ENCODE measurements at regions not wholly inside any gene's neighbourhood (a gene's known extent, or its start where the extent isn't known, plus 50 kb on each side); places are given as distances from the start of the nearest gene placed in this dataset.

GRCh38 chr16:73418691-73419090, 370.8 kb upstream of the ZFHX3 start:
- ChIA-PET POLR2A (no interaction called here), CTCF (no interaction called here)
- H3K27ac ChIP-seq (ENCODE audit: low read length) = no peak overlapping the region
- no peaks in the 10 kb centered on the region for H3K9me3 ChIP-seq (ENCODE audit: control insufficient read depth, insufficient read depth, low read depth, low read length)
- H3K4me1 ChIP-seq (ENCODE audit: control insufficient read depth, insufficient read depth, low read length) = no peaks in the 10 kb centered on the region
- no peaks in the 10 kb centered on the region; the same call in 1 of the 2 replicates for H3K27me3 ChIP-seq (ENCODE audit: control insufficient read depth, insufficient read depth, low read length)
- TF ChIP-seq REST (IDR thresholded peaks at IDR 0.05; ENCODE audit: insufficient read depth in 1 of 2, low read depth in 2 of 2, low read length in 1 of 2) (no peak), CTCF (IDR thresholded peaks at IDR 0.05) (no peak), POLR2AphosphoS5 (IDR thresholded peaks at IDR 0.05; ENCODE audit: low read depth, low read length) (no peak), TCF7L2 (IDR thresholded peaks at IDR 0.05; ENCODE audit: low read depth, low read length) (no peak), SIN3A (IDR thresholded peaks at IDR 0.05; ENCODE audit: borderline replicate concordance, insufficient read depth, low read depth, low read length) (no peak)
- intact Hi-C loops (cut with micrococcal nuclease; ENCODE audit: unreplicated experiment) = no loop called here
- in situ Hi-C loops (cut with HindIII; ENCODE audit: low pct_unique_long_range_greater_than_20kb, low sequenced_read_pairs) = no loop called here
- DNase-seq (ENCODE audit: low read depth, low spot score) = no peak
- no peak overlapping the region for H3K4me3 ChIP-seq (ENCODE audit: low read depth in 2 of 2, low read length in 2 of 2)
- no peak for ATAC-seq
- BruUV-seq (replicated peaks) = no TSS peak
- no peaks in the 10 kb centered on the region for H3K36me3 ChIP-seq (ENCODE audit: control insufficient read depth, insufficient read depth, low read length)

- intact Hi-C loops (cut with micrococcal nuclease; ENCODE audit: unreplicated experiment) = no loop called here
- ATAC-seq (no peak), DNase-seq (ENCODE audit: low read depth, low spot score) (no peak)
- H3K27me3 ChIP-seq (ENCODE audit: control insufficient read depth, insufficient read depth, low read length) = no peaks in the 10 kb centered on the region; the same call in 1 of the 2 replicates
- TF ChIP-seq POLR2AphosphoS5 (IDR thresholded peaks at IDR 0.05; ENCODE audit: low read depth, low read length) (no peak), SIN3A (IDR thresholded peaks at IDR 0.05; ENCODE audit: borderline replicate concordance, insufficient read depth, low read depth, low read length) (no peak), TCF7L2 (IDR thresholded peaks at IDR 0.05; ENCODE audit: low read depth, low read length) (no peak)
- no peaks in the 10 kb centered on the region for H3K36me3 ChIP-seq (ENCODE audit: control insufficient read depth, insufficient read depth, low read length)
- H3K4me3 ChIP-seq (ENCODE audit: low read depth in 2 of 2, low read length in 2 of 2) = no peak overlapping the region
- BruUV-seq (replicated peaks) = no TSS peak
- ChIA-PET POLR2A (no interaction called here), CTCF (interaction anchor here (0.7 kb wide), 1 partner anchor 423 kb away, joined by 6 read pairs; no protein-coding TSS in a partner anchor)
- H3K27ac ChIP-seq (ENCODE audit: low read length) = no peak overlapping the region
- in situ Hi-C loops (cut with HindIII; ENCODE audit: low pct_unique_long_range_greater_than_20kb, low sequenced_read_pairs) = no loop called here
- H3K9me3 ChIP-seq (ENCODE audit: control insufficient read depth, insufficient read depth, low read depth, low read length) = no peaks in the 10 kb centered on the region
- H3K4me1 ChIP-seq (ENCODE audit: control insufficient read depth, insufficient read depth, low read length) = no peaks in the 10 kb centered on the region
These were observed 370.1 kb upstream of the ZFHX3 start for GRCh38 chr16:73418051-73418450.

GRCh38 chr16:73415286-73415685, 367.4 kb upstream of the ZFHX3 start:
- BruUV-seq (replicated peaks) = no TSS peak
- DNase-seq (ENCODE audit: low read depth, low spot score) (no peak), ATAC-seq (no peak)
- ChIA-PET POLR2A (no interaction called here), CTCF (no interaction called here)
- intact Hi-C loops (cut with micrococcal nuclease; ENCODE audit: unreplicated experiment) (no loop called here), in situ Hi-C loops (cut with HindIII; ENCODE audit: low pct_unique_long_range_greater_than_20kb, low sequenced_read_pairs) (no loop called here)
- no peaks in the 10 kb centered on the region for H3K36me3 ChIP-seq (ENCODE audit: control insufficient read depth, insufficient read depth, low read length)
- H3K27ac ChIP-seq (ENCODE audit: low read length) = no peak overlapping the region
- H3K4me3 ChIP-seq (ENCODE audit: low read depth in 2 of 2, low read length in 2 of 2) = no peak overlapping the region
- no peaks in the 10 kb centered on the region; the same call in 1 of the 2 replicates for H3K27me3 ChIP-seq (ENCODE audit: control insufficient read depth, insufficient read depth, low read length)
- no peaks in the 10 kb centered on the region for H3K9me3 ChIP-seq (ENCODE audit: control insufficient read depth, insufficient read depth, low read depth, low read length)
- H3K4me1 ChIP-seq (ENCODE audit: control insufficient read depth, insufficient read depth, low read length) = no peaks in the 10 kb centered on the region
- TF ChIP-seq CTCF (IDR thresholded peaks at IDR 0.05) = no peak
- TF ChIP-seq REST (IDR thresholded peaks at IDR 0.05; ENCODE audit: insufficient read depth in 1 of 2, low read depth in 2 of 2, low read length in 1 of 2) = no peak
- no peak for TF ChIP-seq TCF7L2 (IDR thresholded peaks at IDR 0.05; ENCODE audit: low read depth, low read length)
- TF ChIP-seq POLR2AphosphoS5 (IDR thresholded peaks at IDR 0.05; ENCODE audit: low read depth, low read length) = no peak
- no peak for TF ChIP-seq SIN3A (IDR thresholded peaks at IDR 0.05; ENCODE audit: borderline replicate concordance, insufficient read depth, low read depth, low read length)

All from Panc1 (cell line).